SK-N-MC (cell line): ENCODE measurements at regions not wholly inside any gene's neighbourhood (a gene's known extent, or its start where the extent isn't known, plus 50 kb on each side); places are given as distances from the start of the nearest gene placed in this dataset.
"Not testable (repeated sequence)": the region's sequence is repeated elsewhere in the genome, so short reads cannot be mapped to it uniquely, and the experiment has no call there.

ENCODE experiments used
- DNase-seq: peaks from one replicate; pipeline ENCODE4 v3.0.0-alpha.2; 2011; ENCODE audit warnings: low read depth, low spot score
- H3K27ac ChIP-seq: fragments of 200-600 bp; sonication (generic); 2 replicates; pipeline ENCODE4 v1.5.1; 2016; ENCODE audit warnings: mixed run types
- H3K36me3 ChIP-seq: fragments of 200-600 bp; sonication (generic); 2 replicates; pipeline ENCODE4 v1.6.1; 2017; ENCODE audit warnings: antibody characterized with exemption, low read length, mixed read lengths; ENCODE audit not compliant: insufficient read depth
- H3K4me3 ChIP-seq: fragments of 200-600 bp; sonication (generic); 2 replicates; pipeline ENCODE4 v1.5.1; 2016
- H3K9ac ChIP-seq: fragments of 200-600 bp; sonication (generic); 2 replicates; pipeline ENCODE4 v1.8.0; 2017; ENCODE audit warnings: mixed run types, mixed read lengths; ENCODE audit not compliant: insufficient read length
- H3K9me3 ChIP-seq: fragments of 200-600 bp; sonication (generic); 2 replicates; pipeline ENCODE4 v1.6.1; 2017; ENCODE audit warnings: low read depth, mild to moderate bottlenecking, antibody characterized with exemption, low read length, moderate library complexity, mixed read lengths
- EZH2 ChIP-seq: fragments of 200-600 bp; sonication (generic); IDR thresholded peaks from one replicate; pipeline ENCODE4 v1.6.1; 2017; ENCODE audit warnings: antibody characterized with exemption
- FOXP2 ChIP-seq: optimal IDR thresholded peaks from 2 replicates; pipeline ENCODE3; 2011; ENCODE audit warnings: mild to moderate bottlenecking, moderate library complexity; ENCODE audit not compliant: insufficient read depth; ENCODE audit errors: extremely low read length, control extremely low read depth
- POLR2AphosphoS5 ChIP-seq: IDR thresholded peaks from 2 replicates; pipeline ENCODE4 v1.6.1; 2012; ENCODE audit warnings: mild to moderate bottlenecking, low read depth, low read length, borderline replicate concordance

- not testable (repeated sequence) for DNase-seq, H3K4me3 ChIP-seq, H3K9me3 ChIP-seq, H3K36me3 ChIP-seq, H3K9ac ChIP-seq, H3K27ac ChIP-seq
These were observed 174.8 kb downstream of the COL12A1 start for GRCh38 chr6:75031102-75031501.

DNA sequence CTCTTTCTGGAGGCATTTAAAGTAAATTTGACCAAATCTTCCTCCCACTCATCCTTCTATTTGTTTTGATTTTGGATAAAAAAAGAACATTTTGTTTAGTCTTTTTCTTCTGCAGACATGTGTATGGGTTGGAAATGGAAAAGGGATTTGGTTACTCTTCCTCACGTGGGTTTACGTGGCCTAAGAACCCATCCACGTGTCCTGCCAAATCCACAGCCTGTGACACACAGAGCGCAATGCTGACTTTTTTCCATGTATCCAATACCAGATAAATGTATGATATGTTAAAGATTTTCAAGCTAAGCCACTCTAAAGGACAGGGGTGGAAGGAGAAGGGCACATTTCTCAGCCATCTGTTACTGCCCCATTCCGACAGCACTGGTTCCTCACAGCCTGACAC, 176.5 kb downstream of the COL12A1 start:
- Histone ChIP-seq H3K36me3 (no peaks in the 10 kb centered on the region), H3K9ac (no peak overlapping the region), H3K4me3 (no peak overlapping the region), H3K27ac (no peak overlapping the region), H3K9me3 (no peaks in the 10 kb centered on the region)
- TF ChIP-seq FOXP2: no peak
- TF ChIP-seq POLR2AphosphoS5: no peak
- no peak for TF ChIP-seq EZH2
- no peak for DNase-seq

- no peak overlapping the region for H3K4me3 ChIP-seq
- no peak overlapping the region for H3K27ac ChIP-seq
These were observed 180.5 kb downstream of the COL12A1 start for GRCh38 chr6:75025371-75025770.

DNA sequence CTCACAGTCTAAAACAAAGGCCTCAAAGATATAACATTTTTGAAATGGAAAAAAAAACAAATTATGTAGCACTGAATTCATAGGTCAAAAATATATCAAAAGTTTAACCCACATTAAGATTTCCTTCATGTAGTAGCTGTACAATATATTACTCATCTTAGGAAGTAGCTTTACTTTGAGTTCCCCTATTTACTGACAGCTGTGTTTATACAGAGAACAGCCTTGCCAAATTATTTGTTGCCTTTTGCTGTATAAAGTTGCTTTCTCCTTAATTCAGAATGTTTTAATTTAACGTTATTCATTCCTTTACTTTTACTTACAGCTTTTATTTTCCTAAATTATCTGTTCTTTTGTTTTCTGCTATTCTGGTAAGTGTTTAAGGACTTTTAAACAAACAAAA, 181.0 kb downstream of the COL12A1 start:
- Histone ChIP-seq H3K9me3 (no peaks in the 10 kb centered on the region), H3K9ac (no peak overlapping the region), H3K27ac (no peak overlapping the region), H3K36me3 (no peaks in the 10 kb centered on the region), H3K4me3 (no peak overlapping the region)
- TF ChIP-seq FOXP2: no peak
- TF ChIP-seq POLR2AphosphoS5: no peak
- TF ChIP-seq EZH2: no peak
- DNase-seq: no peak

More at GRCh38 chr6:75025371-75025770, 180.5 kb downstream of the COL12A1 start:
- Histone ChIP-seq H3K36me3 (no peaks in the 10 kb centered on the region), H3K9ac (no peak overlapping the region), H3K9me3 (no peaks in the 10 kb centered on the region)
- DNase-seq: no peak
- TF ChIP-seq EZH2 (no peak), POLR2AphosphoS5 (no peak), FOXP2 (no peak)

DNA sequence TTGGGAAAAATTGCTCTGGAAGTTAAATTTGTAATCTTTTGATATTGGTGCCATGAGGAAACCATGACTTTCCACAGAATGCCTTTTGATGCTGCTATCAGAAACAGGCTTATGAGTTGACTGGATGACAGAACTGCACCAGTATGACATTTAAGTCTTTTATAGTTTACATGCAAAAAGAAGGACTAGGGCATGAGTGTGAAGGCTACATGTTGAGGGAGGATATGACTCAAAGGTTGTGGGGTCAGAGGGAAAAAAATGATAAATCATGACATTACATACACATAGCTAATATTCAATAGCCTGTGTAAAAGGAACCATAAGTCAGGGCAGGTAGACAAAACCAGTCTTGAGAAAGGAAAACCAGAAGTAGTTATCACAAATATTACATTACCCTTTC, 182.2 kb downstream of the COL12A1 start:
- Histone ChIP-seq H3K36me3 (no peaks in the 10 kb centered on the region), H3K27ac (no peak overlapping the region), H3K9ac (no peak overlapping the region), H3K4me3 (no peak overlapping the region), H3K9me3 (no peaks in the 10 kb centered on the region)
- DNase-seq: no peak
- no peak for TF ChIP-seq POLR2AphosphoS5
- no peak for TF ChIP-seq EZH2
- no peak for TF ChIP-seq FOXP2

DNA sequence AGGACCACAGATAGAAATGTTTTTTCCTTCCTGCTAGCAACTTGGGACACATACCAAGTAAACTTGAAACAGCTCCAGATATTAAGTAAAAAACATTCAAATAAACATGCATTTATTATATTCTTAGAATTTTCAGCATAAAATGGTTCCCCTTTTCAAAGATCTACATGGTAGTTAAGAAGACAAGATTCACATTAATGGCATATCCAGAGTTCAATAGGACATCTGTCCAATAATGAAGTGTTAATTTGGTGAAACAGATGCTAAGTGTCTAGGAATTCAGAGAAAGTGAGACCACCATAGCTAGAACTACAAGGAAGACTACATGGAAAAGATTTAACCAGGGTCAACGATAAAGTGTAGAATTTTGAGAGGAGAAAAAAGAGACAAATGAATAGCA, 184.9 kb downstream of the COL12A1 start:
- TF ChIP-seq POLR2AphosphoS5 (no peak), FOXP2 (no peak)

DNA sequence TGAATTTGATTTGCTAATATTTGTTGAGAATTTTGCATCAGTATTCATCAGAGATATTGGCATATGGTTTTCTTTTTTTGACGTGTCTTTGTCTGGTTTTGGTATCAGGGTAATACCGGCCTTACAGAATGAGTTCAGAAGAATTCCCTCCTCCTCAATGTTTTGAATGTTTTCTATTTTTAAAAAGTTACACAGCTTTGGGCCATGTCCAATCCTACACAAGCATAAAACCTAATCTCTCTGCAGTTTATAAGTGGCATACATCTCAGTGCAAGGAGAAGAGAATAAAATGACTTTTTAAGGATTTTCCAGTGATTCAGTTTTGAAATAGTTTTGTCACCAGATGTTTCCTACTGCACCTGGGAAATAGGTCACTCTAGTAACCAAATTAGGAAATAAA, 185.5 kb downstream of the COL12A1 start:
- no peaks in the 10 kb centered on the region for H3K9me3 ChIP-seq
- H3K36me3 ChIP-seq: no peaks in the 10 kb centered on the region
- no peak for DNase-seq
- no peak for TF ChIP-seq EZH2
- H3K27ac ChIP-seq: no peak overlapping the region
- no peak overlapping the region for H3K9ac ChIP-seq
- H3K4me3 ChIP-seq: no peak overlapping the region

More for the DNA sequence above, 184.9 kb downstream of the COL12A1 start:
- Histone ChIP-seq H3K4me3 (no peak overlapping the region), H3K9ac (no peak overlapping the region), H3K9me3 (no peaks in the 10 kb centered on the region), H3K36me3 (no peaks in the 10 kb centered on the region), H3K27ac (no peak overlapping the region)
- DNase-seq: no peak

- no peaks in the 10 kb centered on the region for H3K9me3 ChIP-seq
These were observed 193.8 kb downstream of the COL12A1 start for GRCh38 chr6:75012018-75012417.

DNA sequence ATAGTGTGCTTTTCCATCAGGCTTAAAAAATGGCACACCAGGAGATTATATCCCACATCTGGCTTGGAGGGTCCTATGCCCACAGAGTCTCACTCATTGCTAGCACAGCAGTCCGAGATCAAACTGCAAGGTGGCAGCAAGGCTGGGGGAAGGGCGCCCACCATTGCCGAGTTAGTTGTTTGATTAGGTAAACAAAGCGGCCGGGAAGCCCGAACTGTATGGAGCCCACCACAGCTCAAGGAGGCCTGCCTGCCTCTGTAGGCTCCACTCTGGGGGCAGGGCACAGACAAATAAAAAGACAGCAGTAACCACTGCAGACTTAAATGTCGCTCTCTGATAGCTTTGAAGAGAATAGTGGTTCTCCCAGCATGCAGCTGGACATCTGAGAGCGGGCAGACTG, 201.9 kb downstream of the COL12A1 start:
- not testable (repeated sequence) for H3K4me3 ChIP-seq, H3K27ac ChIP-seq, H3K9ac ChIP-seq, DNase-seq, H3K9me3 ChIP-seq, H3K36me3 ChIP-seq

More at GRCh38 chr6:75012018-75012417, 193.8 kb downstream of the COL12A1 start:
- H3K9ac ChIP-seq: no peak overlapping the region
- no peak overlapping the region for H3K4me3 ChIP-seq
- DNase-seq: no peak
- no peak overlapping the region for H3K27ac ChIP-seq
- no peak for TF ChIP-seq POLR2AphosphoS5
- TF ChIP-seq FOXP2: no peak
- no peak for TF ChIP-seq EZH2
- no peaks in the 10 kb centered on the region for H3K36me3 ChIP-seq

- Histone ChIP-seq H3K4me3 (no peak overlapping the region), H3K9ac (no peak overlapping the region), H3K9me3 (no peaks in the 10 kb centered on the region), H3K27ac (no peak overlapping the region), H3K36me3 (no peaks in the 10 kb centered on the region)
- no peak for DNase-seq
- TF ChIP-seq EZH2: no peak
- TF ChIP-seq FOXP2: no peak
- no peak for TF ChIP-seq POLR2AphosphoS5
These were observed 208.2 kb downstream of the COL12A1 start for GRCh38 chr6:74997646-74998045.

- no peak for TF ChIP-seq EZH2
- no peak for TF ChIP-seq FOXP2
- Histone ChIP-seq H3K27ac (no peak overlapping the region), H3K9ac (no peak overlapping the region), H3K36me3 (no peaks in the 10 kb centered on the region), H3K4me3 (no peak overlapping the region), H3K9me3 (no peaks in the 10 kb centered on the region)
- DNase-seq: no peak
These were observed 212.7 kb downstream of the COL12A1 start for GRCh38 chr6:74993136-74993535.
